Psoas muscle (tissue), 7 donors: ENCODE measurements at regions not wholly inside any gene's neighbourhood (a gene's known extent, or its start where the extent isn't known, plus 50 kb on each side); places are given as distances from the start of the nearest gene placed in this dataset.
A peak's percentile ranks its signal among the peaks of the same experiment; 100 is the strongest.

ENCODE experiments used
- ATAC-seq, 4 donors: fragments of 200-7000 bp; cut with Tn5 transposase; one replicate each; pipeline ENCODE4 v1.9.1; 2020; ENCODE audit warnings: moderate library complexity in 3 of 4, mild to moderate bottlenecking in 2 of 4
- DNase-seq, 2 donors: peaks; one replicate each; pipeline ENCODE4 v3.0.0-alpha.2; 2020
- H3K27ac ChIP-seq: fragments of 200-600 bp; one replicate; pipeline ENCODE4 v1.8.0; 2022
- H3K27me3 ChIP-seq, 3 donors: fragments of 200-600 bp in 1 of 3; one replicate each; pipeline versions ENCODE4 v1.6.1 to v1.8.0; 2013 to 2022; ENCODE audit warnings: low read length in 2 of 3, mild to moderate bottlenecking in 2 of 3, moderate library complexity in 1 of 3; ENCODE audit not compliant: insufficient read depth in 3 of 3
- H3K36me3 ChIP-seq, 2 donors: fragments of 200-600 bp in 1 of 2; one replicate each; pipeline versions ENCODE4 v1.6.1 to v1.8.0; 2013 to 2022; ENCODE audit warnings: low read depth in 1 of 2, mild to moderate bottlenecking in 1 of 2, moderate library complexity in 1 of 2; ENCODE audit not compliant: insufficient read depth in 1 of 2
- H3K4me1 ChIP-seq: fragments of 200-600 bp; one replicate; pipeline ENCODE4 v1.8.0; 2022
- H3K4me3 ChIP-seq: fragments of 200-600 bp; one replicate; pipeline ENCODE4 v1.8.0; 2022; ENCODE audit warnings: mild to moderate bottlenecking
- H3K9me3 ChIP-seq: fragments of 200-600 bp; one replicate; pipeline ENCODE4 v1.8.0; 2022
- WGBS, 3 donors: extraction: QIAGEN DNeasy Blood & Tissue Kit; methylation state at CpG; one replicate each; pipeline versions ENCODE4 v1.1.6 to v1.1.7; 2013; 5-methylcytosine and 5-hydroxymethylcytosine counted together
- intact Hi-C, 2 donors: fragments of 100-400 bp; cut with DNase I; formaldehyde crosslinking; loops; one replicate each; pipeline versions ENCODE4 v1.11.0 to v1.14.2; 2022
- TF ChIP-seq, protein P1 (sequence below): fragments of 200-600 bp; IDR thresholded peaks from one replicate; pipeline ENCODE4 v1.8.0; 2022; ENCODE audit warnings: antibody characterized with exemption
- donor health status: healthy with polysubstance abuse.
- donor health status: DM: no; HTN: no; CAD: no; lungs with moderate emphysema.
- donor health status: Bipolar disorder and iron deficiency.
- donor health status: healthy.
- donor health status: DM: yes; HTN: yes; CAD: no.
- donor health status: DM: no; HTN: no; CAD: no.
- donor health status: DM: yes; HTN: yes; CAD: no.

DNA sequence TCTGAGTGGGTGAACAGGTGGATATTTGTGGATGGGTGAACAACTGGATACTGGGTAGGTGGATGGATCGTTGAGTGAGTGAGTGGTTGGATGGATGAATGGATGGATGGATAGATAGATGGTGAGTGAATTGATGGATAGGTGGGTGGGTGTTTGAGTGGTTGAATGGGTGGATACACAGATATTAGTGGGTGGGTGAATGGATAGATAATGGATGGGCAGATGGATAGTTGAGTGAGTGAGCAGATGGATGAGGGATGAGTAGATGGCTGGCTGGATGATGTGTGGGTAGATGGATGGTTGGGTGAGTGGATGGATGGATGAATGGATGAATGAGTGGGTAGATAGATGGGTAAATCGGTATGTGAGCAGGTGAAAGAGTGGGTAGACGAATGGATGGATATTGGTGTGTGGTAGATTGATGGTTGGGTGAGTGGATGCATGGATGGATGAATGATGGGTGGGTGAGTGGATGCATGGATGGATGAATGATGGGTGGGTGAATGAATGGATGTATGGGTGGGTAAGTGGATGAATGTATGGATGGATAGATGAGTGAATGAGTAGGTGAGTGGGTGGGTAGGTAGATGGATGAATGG is 406.7 kb downstream of the MN1 start:
- H3K36me3 ChIP-seq, result no peaks in the 10 kb centered on the region
- no peak for ATAC-seq
- H3K9me3 ChIP-seq, result no peaks in the 10 kb centered on the region
- 90 to 91% (median 90%) methylated on average over 3 of the region's 3 CpGs for WGBS, 3 donors
- peaks cover 0 to 27% (median 0%) of the 10 kb centered on the region in 3 donors for H3K27me3 ChIP-seq
- TF ChIP-seq, protein P1, sequence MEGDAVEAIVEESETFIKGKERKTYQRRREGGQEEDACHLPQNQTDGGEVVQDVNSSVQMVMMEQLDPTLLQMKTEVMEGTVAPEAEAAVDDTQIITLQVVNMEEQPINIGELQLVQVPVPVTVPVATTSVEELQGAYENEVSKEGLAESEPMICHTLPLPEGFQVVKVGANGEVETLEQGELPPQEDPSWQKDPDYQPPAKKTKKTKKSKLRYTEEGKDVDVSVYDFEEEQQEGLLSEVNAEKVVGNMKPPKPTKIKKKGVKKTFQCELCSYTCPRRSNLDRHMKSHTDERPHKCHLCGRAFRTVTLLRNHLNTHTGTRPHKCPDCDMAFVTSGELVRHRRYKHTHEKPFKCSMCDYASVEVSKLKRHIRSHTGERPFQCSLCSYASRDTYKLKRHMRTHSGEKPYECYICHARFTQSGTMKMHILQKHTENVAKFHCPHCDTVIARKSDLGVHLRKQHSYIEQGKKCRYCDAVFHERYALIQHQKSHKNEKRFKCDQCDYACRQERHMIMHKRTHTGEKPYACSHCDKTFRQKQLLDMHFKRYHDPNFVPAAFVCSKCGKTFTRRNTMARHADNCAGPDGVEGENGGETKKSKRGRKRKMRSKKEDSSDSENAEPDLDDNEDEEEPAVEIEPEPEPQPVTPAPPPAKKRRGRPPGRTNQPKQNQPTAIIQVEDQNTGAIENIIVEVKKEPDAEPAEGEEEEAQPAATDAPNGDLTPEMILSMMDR, result no peak
- no peak for DNase-seq
- no peaks in the 10 kb centered on the region for H3K4me1 ChIP-seq
- intact Hi-C loops, result no loop called here
- H3K27ac ChIP-seq, result no peak overlapping the region
- no peak overlapping the region for H3K4me3 ChIP-seq

DNA sequence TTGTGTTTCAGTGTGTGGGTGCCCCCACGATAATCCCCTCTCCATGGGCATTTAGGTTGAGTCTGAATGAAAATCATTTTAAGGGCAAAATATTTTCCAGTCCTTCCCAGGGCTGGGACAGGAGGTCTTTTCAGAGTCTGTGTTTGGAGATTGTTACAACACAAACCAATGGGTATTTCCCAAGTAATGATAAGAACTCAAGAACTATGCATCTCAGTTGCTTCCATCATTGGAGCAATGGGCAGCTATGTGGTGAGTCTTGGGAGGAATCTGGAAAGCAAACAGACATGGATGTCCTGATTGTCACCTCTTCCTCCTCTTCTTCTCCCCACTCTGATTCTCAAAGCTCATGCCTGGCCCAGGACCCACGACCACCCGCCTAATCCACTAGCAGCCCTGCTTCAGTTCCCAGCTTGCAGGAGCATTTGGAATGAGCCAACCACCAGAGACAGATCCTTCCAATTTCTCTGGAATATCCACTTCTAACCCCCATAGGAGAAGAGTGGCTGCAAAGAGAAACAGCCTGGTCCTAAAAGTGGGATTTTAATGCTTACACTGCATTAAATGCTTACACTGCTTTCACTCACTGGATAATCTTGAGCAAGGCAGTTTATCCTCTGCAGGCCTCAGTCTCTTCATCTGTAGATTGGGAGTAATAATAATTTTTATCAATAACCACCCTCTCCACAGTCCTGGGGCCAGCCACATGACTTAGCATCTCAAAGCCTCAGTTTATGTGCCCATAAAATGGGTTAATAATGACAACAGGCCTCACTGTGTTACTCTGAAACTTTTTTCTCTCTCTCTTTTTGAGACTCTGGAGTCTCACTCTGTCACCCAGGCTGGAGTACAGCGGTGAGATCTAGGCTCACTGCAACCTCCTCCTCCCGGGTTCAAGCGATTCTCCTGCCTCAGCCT is 404.3 kb downstream of the MN1 start:
- no peaks in the 10 kb centered on the region for H3K36me3 ChIP-seq
- DNase-seq (no peak), ATAC-seq (no peak)
- peaks cover 0 to 27% (median 0%) of the 10 kb centered on the region in 3 donors for H3K27me3 ChIP-seq
- H3K27ac ChIP-seq, result no peak overlapping the region
- WGBS, 3 donors, result 60 to 65% (median 62%) methylated on average over 6 of the region's 6 CpGs
- H3K4me1 ChIP-seq, result no peaks in the 10 kb centered on the region
- intact Hi-C loops, result no loop called here
- no peak overlapping the region for H3K4me3 ChIP-seq
- TF ChIP-seq, protein P1, result no peak
- H3K9me3 ChIP-seq, result no peaks in the 10 kb centered on the region

DNA sequence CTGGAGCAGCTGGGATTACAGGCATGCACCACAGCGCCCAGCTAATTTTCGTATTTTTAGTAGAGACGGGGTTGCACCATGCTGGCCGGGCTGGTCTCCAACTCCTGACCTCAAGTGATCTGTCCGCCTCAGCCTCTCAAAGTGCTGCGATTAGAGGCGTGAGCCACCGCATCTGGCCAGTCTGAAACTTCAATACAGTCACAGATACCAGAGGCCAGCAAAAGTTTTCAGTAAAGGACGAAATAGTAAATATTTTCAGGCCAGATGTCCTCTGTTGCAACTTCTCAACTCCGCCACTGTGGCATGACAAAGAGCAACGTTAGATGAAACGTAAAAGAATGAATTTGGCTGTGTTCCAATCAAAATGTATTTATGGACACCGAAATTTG is 403.6 kb downstream of the MN1 start:
- ATAC-seq (peak in 3 of 4 donors; percentile 47 to 60 (median 58)), DNase-seq (peak; percentile 74 to 87)
- no peaks in the 10 kb centered on the region for H3K4me1 ChIP-seq
- no peak overlapping the region for H3K4me3 ChIP-seq
- H3K36me3 ChIP-seq, result no peaks in the 10 kb centered on the region
- TF ChIP-seq, protein P1, result no peak
- intact Hi-C loops, result no loop called here
- H3K27me3 ChIP-seq, result peaks cover 0 to 27% (median 0%) of the 10 kb centered on the region in 3 donors
- H3K27ac ChIP-seq, result no peak overlapping the region
- WGBS, 3 donors, result 35 to 39% (median 38%) methylated on average over 13 of the region's 13 CpGs
- no peaks in the 10 kb centered on the region for H3K9me3 ChIP-seq

GRCh38 chr22:27399161-27399560 is 402.4 kb downstream of the MN1 start:
- no peak for ATAC-seq
- no peak overlapping the region for H3K4me3 ChIP-seq

More at GRCh38 chr22:27399161-27399560, 402.4 kb downstream of the MN1 start:
- H3K9me3 ChIP-seq, result no peaks in the 10 kb centered on the region
- TF ChIP-seq, protein P1, result no peak
- 38 to 44% (median 43%) methylated on average over 19 of the region's 19 CpGs for WGBS, 3 donors
- no peak for DNase-seq
- H3K4me1 ChIP-seq, result no peaks in the 10 kb centered on the region
- H3K36me3 ChIP-seq, result no peaks in the 10 kb centered on the region
- peaks cover 0 to 27% (median 0%) of the 10 kb centered on the region in 3 donors for H3K27me3 ChIP-seq
- intact Hi-C loops, result no loop called here
- no peak overlapping the region for H3K27ac ChIP-seq
